ENCODE measurements at regions not wholly inside any gene's neighbourhood (a gene's known extent, or its start where the extent isn't known, plus 50 kb on each side); places are given as distances from the start of the nearest gene placed in this dataset.

- ATAC-seq (ENCODE audit: poor library complexity) = no peak
- Histone ChIP-seq H3K9me3 (ENCODE audit: control insufficient read depth in 1 of 2, insufficient read depth in 1 of 2, low read length in 2 of 2) (no peaks in the 10 kb centered on the region), H3K27me3 (ENCODE audit: control insufficient read depth in 1 of 2, insufficient read depth in 2 of 2, low read length in 2 of 2) (peaks cover 9 to 10% of the 10 kb centered on the region in 2 experiments), H3K36me3 (ENCODE audit: insufficient read depth, low read length) (no peaks in the 10 kb centered on the region), H3K4me3 (ENCODE audit: low read length) (no peak overlapping the region), H3K4me1 (ENCODE audit: insufficient read depth, low read length) (no peaks in the 10 kb centered on the region), H3K27ac (ENCODE audit: low read depth in 1 of 2, low read length in 2 of 2) (no peak overlapping the region)
- POLR2A ChIA-PET = no interaction called here
- peaks cover 42% of the 10 kb centered on the region for H3K27me3 Mint-ChIP-seq
- intact Hi-C loops (cut with DNase I, micrococcal nuclease) = no loop called here
- TF ChIP-seq CTCF (IDR thresholded peaks at IDR 0.05) = no peak
- H3K36me3 Mint-ChIP-seq (ENCODE audit: low read depth) = no peaks in the 10 kb centered on the region
- no peaks in the 10 kb centered on the region for H3K9me3 Mint-ChIP-seq
- no peak overlapping the region for H3K27ac Mint-ChIP-seq
- no peaks in the 10 kb centered on the region for H3K4me1 Mint-ChIP-seq (ENCODE audit: low read depth)
- no peak for DNase-seq
- CTCF ChIA-PET = no interaction called here
- H3K4me3 Mint-ChIP-seq = no peak overlapping the region
These were observed 79.3 kb downstream of the SDC1 start for GRCh38 chr2:20145497-20146193.

GRCh38 chr2:20144861-20145260, 80.1 kb downstream of the SDC1 start:
- Mint-ChIP-seq H3K4me1 (ENCODE audit: low read depth) (no peaks in the 10 kb centered on the region), H3K27ac (no peak overlapping the region), H3K9me3 (no peaks in the 10 kb centered on the region), H3K27me3 (peaks cover 36% of the 10 kb centered on the region), H3K36me3 (ENCODE audit: low read depth) (no peaks in the 10 kb centered on the region), H3K4me3 (no peak overlapping the region)
- POLR2A ChIA-PET = no interaction called here
- intact Hi-C loops (cut with DNase I, micrococcal nuclease) = no loop called here
- ATAC-seq (ENCODE audit: poor library complexity) = no peak
- no peak for DNase-seq
- no peaks in the 10 kb centered on the region for H3K9me3 ChIP-seq (ENCODE audit: control insufficient read depth in 1 of 2, insufficient read depth in 1 of 2, low read length in 2 of 2)
- H3K27me3 ChIP-seq (ENCODE audit: control insufficient read depth in 1 of 2, insufficient read depth in 2 of 2, low read length in 2 of 2) = peaks cover 8 to 9% of the 10 kb centered on the region in 2 experiments
- H3K27ac ChIP-seq (ENCODE audit: low read depth in 1 of 2, low read length in 2 of 2) = no peak overlapping the region
- H3K4me1 ChIP-seq (ENCODE audit: insufficient read depth, low read length) = no peaks in the 10 kb centered on the region
- no peaks in the 10 kb centered on the region for H3K36me3 ChIP-seq (ENCODE audit: insufficient read depth, low read length)
- CTCF ChIA-PET = no interaction called here
- no peak for TF ChIP-seq CTCF (IDR thresholded peaks at IDR 0.05)
- no peak overlapping the region for H3K4me3 ChIP-seq (ENCODE audit: low read length)

GRCh38 chr2:20144196-20144595, 80.7 kb downstream of the SDC1 start:
- no peaks in the 10 kb centered on the region for H3K9me3 ChIP-seq (ENCODE audit: control insufficient read depth in 1 of 2, insufficient read depth in 1 of 2, low read length in 2 of 2)
- DNase-seq (no peak), ATAC-seq (ENCODE audit: poor library complexity) (no peak)
- H3K9me3 Mint-ChIP-seq = no peaks in the 10 kb centered on the region
- no peaks in the 10 kb centered on the region for H3K36me3 Mint-ChIP-seq (ENCODE audit: low read depth)
- no peak overlapping the region for H3K27ac ChIP-seq (ENCODE audit: low read depth in 1 of 2, low read length in 2 of 2)
- ChIA-PET POLR2A (no interaction called here), CTCF (no interaction called here)
- H3K36me3 ChIP-seq (ENCODE audit: insufficient read depth, low read length) = no peaks in the 10 kb centered on the region
- H3K27me3 Mint-ChIP-seq = peaks cover 29% of the 10 kb centered on the region
- intact Hi-C loops (cut with DNase I, micrococcal nuclease) = no loop called here
- no peak for TF ChIP-seq CTCF (IDR thresholded peaks at IDR 0.05)
- H3K4me1 ChIP-seq (ENCODE audit: insufficient read depth, low read length) = no peaks in the 10 kb centered on the region
- no peak overlapping the region for H3K4me3 Mint-ChIP-seq
- H3K4me1 Mint-ChIP-seq (ENCODE audit: low read depth) = no peaks in the 10 kb centered on the region
- peaks cover 4 to 6% of the 10 kb centered on the region in 2 experiments for H3K27me3 ChIP-seq (ENCODE audit: control insufficient read depth in 1 of 2, insufficient read depth in 2 of 2, low read length in 2 of 2)
- no peak overlapping the region for H3K4me3 ChIP-seq (ENCODE audit: low read length)
- H3K27ac Mint-ChIP-seq = no peak overlapping the region

Data from CD4-positive, alpha-beta T cell (primary cell).